GM19240 (cell line): ENCODE measurements at regions not wholly inside any gene's neighbourhood (a gene's known extent, or its start where the extent isn't known, plus 50 kb on each side); places are given as distances from the start of the nearest gene placed in this dataset.
"Not testable (repeated sequence)": the region's sequence is repeated elsewhere in the genome, so short reads cannot be mapped to it uniquely, and the experiment has no call there.

Experiments
- DNase-seq: peaks from one replicate; pipeline ENCODE4 v3.0.0; 2011; ENCODE audit warnings: low spot score; ENCODE audit not compliant: insufficient read length

GRCh38 chr11:38169286-38169685 lies 1571.2 kb upstream of the RAG2 start:
- DNase-seq = no peak

- no peak for DNase-seq
Measured at GRCh38 chr11:38163526-38163925, 1565.5 kb upstream of the RAG2 start.

GRCh38 chr11:38160433-38160832 lies 1562.4 kb upstream of the RAG2 start:
- no peak for DNase-seq

GRCh38 chr11:38159038-38159437 lies 1561.0 kb upstream of the RAG2 start:
- DNase-seq = no peak

- no peak for DNase-seq
Measured at GRCh38 chr11:38156495-38157146, 1558.6 kb upstream of the RAG2 start.

GRCh38 chr11:38155856-38156255 lies 1557.8 kb upstream of the RAG2 start:
- no peak for DNase-seq

- DNase-seq = no peak
Measured at GRCh38 chr11:38153985-38154384, 1555.9 kb upstream of the RAG2 start.

GRCh38 chr11:38143852-38144251 lies 1545.8 kb upstream of the RAG2 start:
- no peak for DNase-seq

GRCh38 chr11:38138972-38139371 lies 1540.9 kb upstream of the RAG2 start:
- DNase-seq = no peak

- DNase-seq = no peak
Measured at GRCh38 chr11:38136887-38137286, 1538.9 kb upstream of the RAG2 start.

GRCh38 chr11:38131535-38131934 lies 1533.5 kb upstream of the RAG2 start:
- no peak for DNase-seq

- DNase-seq = no peak
Measured at GRCh38 chr11:38130976-38131375, 1532.9 kb upstream of the RAG2 start.

GRCh38 chr11:38130514-38130913 lies 1532.5 kb upstream of the RAG2 start:
- no peak for DNase-seq

GRCh38 chr11:38123673-38124072 lies 1525.6 kb upstream of the RAG2 start:
- no peak for DNase-seq

- not testable (repeated sequence) for DNase-seq
Measured at GRCh38 chr11:38116616-38117015, 1518.6 kb upstream of the RAG2 start.

GRCh38 chr11:38115381-38115780 lies 1517.3 kb upstream of the RAG2 start:
- not testable (repeated sequence) for DNase-seq

GRCh38 chr11:38100836-38101462 lies 1502.9 kb upstream of the RAG2 start:
- no peak for DNase-seq

GRCh38 chr11:38095268-38095667 lies 1497.2 kb upstream of the RAG2 start:
- DNase-seq = no peak

GRCh38 chr11:38089726-38090125 lies 1491.7 kb upstream of the RAG2 start:
- no peak for DNase-seq

GRCh38 chr11:38060920-38061319 lies 1462.9 kb upstream of the RAG2 start:
- DNase-seq = no peak

GRCh38 chr11:38060136-38060535 lies 1462.1 kb upstream of the RAG2 start:
- DNase-seq = no peak

GRCh38 chr11:38046571-38047135 lies 1448.6 kb upstream of the RAG2 start:
- DNase-seq = no peak

GRCh38 chr11:38043060-38043459 lies 1445.0 kb upstream of the RAG2 start:
- DNase-seq = no peak
